MM.1S (cell line): ENCODE measurements at regions not wholly inside any gene's neighbourhood (a gene's known extent, or its start where the extent isn't known, plus 50 kb on each side); places are given as distances from the start of the nearest gene placed in this dataset.

Source experiments
- EZH2 ChIP-seq: fragments of 300-600 bp; sonication (generic); optimal IDR thresholded peaks from 2 replicates; pipeline ENCODE3; 2017; ENCODE audit warnings: low read depth, mild to moderate bottlenecking, antibody characterized with exemption, low read length, mixed read lengths
- EZH2phosphoT487 ChIP-seq: fragments of 300-600 bp; sonication (generic); IDR thresholded peaks from 2 replicates; pipeline ENCODE4 v1.6.1; 2018; ENCODE audit warnings: antibody characterized with exemption, low read length
- TF ChIP-seq, protein P1 (sequence below): fragments of 300-600 bp; sonication (generic); IDR thresholded peaks from 2 replicates; pipeline ENCODE4 v1.5.1; 2016; ENCODE audit warnings: antibody characterized with exemption, low read length, mixed read lengths

GRCh38 chr12:105721891-105722290, 391.4 kb downstream of the C12orf75 start:
- TF ChIP-seq, protein P1, sequence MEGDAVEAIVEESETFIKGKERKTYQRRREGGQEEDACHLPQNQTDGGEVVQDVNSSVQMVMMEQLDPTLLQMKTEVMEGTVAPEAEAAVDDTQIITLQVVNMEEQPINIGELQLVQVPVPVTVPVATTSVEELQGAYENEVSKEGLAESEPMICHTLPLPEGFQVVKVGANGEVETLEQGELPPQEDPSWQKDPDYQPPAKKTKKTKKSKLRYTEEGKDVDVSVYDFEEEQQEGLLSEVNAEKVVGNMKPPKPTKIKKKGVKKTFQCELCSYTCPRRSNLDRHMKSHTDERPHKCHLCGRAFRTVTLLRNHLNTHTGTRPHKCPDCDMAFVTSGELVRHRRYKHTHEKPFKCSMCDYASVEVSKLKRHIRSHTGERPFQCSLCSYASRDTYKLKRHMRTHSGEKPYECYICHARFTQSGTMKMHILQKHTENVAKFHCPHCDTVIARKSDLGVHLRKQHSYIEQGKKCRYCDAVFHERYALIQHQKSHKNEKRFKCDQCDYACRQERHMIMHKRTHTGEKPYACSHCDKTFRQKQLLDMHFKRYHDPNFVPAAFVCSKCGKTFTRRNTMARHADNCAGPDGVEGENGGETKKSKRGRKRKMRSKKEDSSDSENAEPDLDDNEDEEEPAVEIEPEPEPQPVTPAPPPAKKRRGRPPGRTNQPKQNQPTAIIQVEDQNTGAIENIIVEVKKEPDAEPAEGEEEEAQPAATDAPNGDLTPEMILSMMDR = no peak
- TF ChIP-seq EZH2 (no peak), EZH2phosphoT487 (no peak)
